Upper lobe of left lung (tissue), 6 donors: ENCODE measurements at regions not wholly inside any gene's neighbourhood (a gene's known extent, or its start where the extent isn't known, plus 50 kb on each side); places are given as distances from the start of the nearest gene placed in this dataset.

Experiments
- ATAC-seq, 2 donors: fragments of 200-7000 bp; cut with Tn5 transposase; one replicate each; pipeline ENCODE4 v1.9.1; 2022; ENCODE audit warnings: mild to moderate bottlenecking in 2 of 2, moderate library complexity in 2 of 2; ENCODE audit not compliant: low FRiP score in 2 of 2
- DNase-seq, 2 donors: peaks; one replicate each; pipeline ENCODE4 v3.0.0-alpha.2; 2019 to 2020
- H3K27ac ChIP-seq, 4 donors: fragments of 200-600 bp; sonication (generic); one replicate each; pipeline ENCODE4 v1.5.1; 2016 to 2019
- H3K27me3 ChIP-seq, 4 donors: fragments of 200-600 bp; sonication (generic); one replicate each; pipeline ENCODE4 v1.5.1; 2017 to 2019
- H3K36me3 ChIP-seq, 4 donors: fragments of 200-600 bp; sonication (generic); one replicate each; pipeline ENCODE4 v1.5.1; 2016 to 2019
- H3K4me1 ChIP-seq, 4 donors: fragments of 200-600 bp; sonication (generic); one replicate each; pipeline ENCODE4 v1.5.1; 2018 to 2019
- H3K4me3 ChIP-seq, 4 donors: fragments of 200-600 bp; sonication (generic); one replicate each; pipeline ENCODE4 v1.5.1; 2017 to 2019; ENCODE audit warnings: mild to moderate bottlenecking in 2 of 4, moderate library complexity in 1 of 4
- H3K9me3 ChIP-seq, 4 donors: fragments of 200-600 bp; sonication (generic); one replicate each; pipeline ENCODE4 v1.5.1; 2018 to 2019
- EP300 ChIP-seq, 4 donors: sonication (generic); formaldehyde crosslinking; IDR thresholded peaks; one replicate each; pipeline ENCODE4 v1.5.1; 2017; ENCODE audit warnings: antibody characterized with exemption in 4 of 4, control low read depth in 2 of 4
- POLR2A ChIP-seq, 4 donors: fragments of 450-650 bp; IDR thresholded peaks; one replicate each; pipeline ENCODE4 v1.5.1; 2016 to 2017; ENCODE audit warnings: antibody characterized with exemption in 4 of 4, mild to moderate bottlenecking in 2 of 4
- POLR2AphosphoS5 ChIP-seq, 2 donors: sonication (generic); formaldehyde crosslinking; IDR thresholded peaks; one replicate each; pipeline ENCODE4 v1.5.1; 2017; ENCODE audit warnings: antibody characterized with exemption in 2 of 2
- WGBS, 2 donors: methylation state at CpG; one replicate each; pipeline ENCODE4 v1.1.5; 2017 to 2018; 5-methylcytosine and 5-hydroxymethylcytosine counted together
- TF ChIP-seq, protein P1 (sequence below), 6 experiments: fragments of 450-650 bp in 4 of 6; fragments of 200-600 bp in 2 of 6; sonication (generic) in 2 of 6; IDR thresholded peaks; one replicate each; pipeline ENCODE4 v1.5.1; 2016 to 2019; ENCODE audit warnings: antibody characterized with exemption in 6 of 6
- donor health status: DM: no; HTN: no; CAD: no; lungs with moderate emphysema.
- donor health status: DM: no; HTN: yes; CAD: no; lungs with severe emphysema.

DNA sequence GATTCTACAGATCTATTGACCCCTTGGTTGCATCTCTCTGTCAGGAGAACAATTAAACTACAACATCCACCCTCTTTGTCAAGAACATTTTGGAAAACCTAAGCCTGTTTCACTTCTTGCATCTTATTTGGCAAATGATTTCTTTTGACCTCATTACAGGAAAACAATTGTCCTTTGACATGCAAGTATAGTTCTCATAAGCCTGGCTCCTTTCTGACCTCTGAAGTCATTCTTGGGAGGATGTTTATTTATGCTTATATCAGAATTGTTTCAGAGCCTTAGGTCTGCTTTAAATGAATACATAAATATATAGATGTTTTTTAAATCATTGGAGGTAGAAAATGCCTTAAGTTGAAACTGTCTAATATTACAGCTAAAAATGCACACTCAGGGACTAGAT is 361.3 kb upstream of the PTGER4 start:
- no peak for TF ChIP-seq EP300 (IDR thresholded peaks at IDR 0.05)
- TF ChIP-seq, protein P1, sequence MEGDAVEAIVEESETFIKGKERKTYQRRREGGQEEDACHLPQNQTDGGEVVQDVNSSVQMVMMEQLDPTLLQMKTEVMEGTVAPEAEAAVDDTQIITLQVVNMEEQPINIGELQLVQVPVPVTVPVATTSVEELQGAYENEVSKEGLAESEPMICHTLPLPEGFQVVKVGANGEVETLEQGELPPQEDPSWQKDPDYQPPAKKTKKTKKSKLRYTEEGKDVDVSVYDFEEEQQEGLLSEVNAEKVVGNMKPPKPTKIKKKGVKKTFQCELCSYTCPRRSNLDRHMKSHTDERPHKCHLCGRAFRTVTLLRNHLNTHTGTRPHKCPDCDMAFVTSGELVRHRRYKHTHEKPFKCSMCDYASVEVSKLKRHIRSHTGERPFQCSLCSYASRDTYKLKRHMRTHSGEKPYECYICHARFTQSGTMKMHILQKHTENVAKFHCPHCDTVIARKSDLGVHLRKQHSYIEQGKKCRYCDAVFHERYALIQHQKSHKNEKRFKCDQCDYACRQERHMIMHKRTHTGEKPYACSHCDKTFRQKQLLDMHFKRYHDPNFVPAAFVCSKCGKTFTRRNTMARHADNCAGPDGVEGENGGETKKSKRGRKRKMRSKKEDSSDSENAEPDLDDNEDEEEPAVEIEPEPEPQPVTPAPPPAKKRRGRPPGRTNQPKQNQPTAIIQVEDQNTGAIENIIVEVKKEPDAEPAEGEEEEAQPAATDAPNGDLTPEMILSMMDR (IDR thresholded peaks at IDR 0.05), result no peak
- TF ChIP-seq POLR2A (IDR thresholded peaks at IDR 0.05), result no peak
- TF ChIP-seq POLR2AphosphoS5 (IDR thresholded peaks at IDR 0.05), result no peak
- H3K27ac ChIP-seq, result no peak overlapping the region
- H3K4me1 ChIP-seq, result no peaks in the 10 kb centered on the region
- no peak for ATAC-seq
- no peaks in the 10 kb centered on the region for H3K9me3 ChIP-seq
- H3K36me3 ChIP-seq, result no peaks in the 10 kb centered on the region
- H3K27me3 ChIP-seq, result no peaks in the 10 kb centered on the region
- no peak for DNase-seq
- H3K4me3 ChIP-seq, result no peak overlapping the region

DNA sequence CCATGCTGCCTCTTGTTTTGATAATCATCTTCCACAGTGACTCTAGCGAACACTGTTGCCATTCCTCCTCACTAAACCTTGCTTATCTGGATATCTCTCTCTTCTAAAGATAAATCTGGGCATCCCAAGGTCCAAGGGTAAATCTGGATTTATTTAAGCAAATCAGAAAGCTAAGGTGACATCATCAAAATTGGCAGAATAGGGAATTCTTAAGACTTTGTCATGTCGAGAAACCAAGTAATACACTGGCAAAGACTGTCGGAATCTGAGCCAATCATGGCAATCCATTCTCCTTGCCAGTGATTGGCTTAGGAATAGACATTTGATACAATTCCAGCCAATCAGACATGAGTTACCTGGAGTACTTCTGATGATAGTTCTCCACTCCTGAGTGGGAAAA is 362.7 kb upstream of the PTGER4 start:
- Histone ChIP-seq H3K27me3 (no peaks in the 10 kb centered on the region), H3K36me3 (no peaks in the 10 kb centered on the region), H3K4me1 (no peaks in the 10 kb centered on the region), H3K4me3 (no peak overlapping the region), H3K9me3 (no peaks in the 10 kb centered on the region), H3K27ac (no peak overlapping the region)
- ATAC-seq (no peak), DNase-seq (no peak)
- no peak for TF ChIP-seq POLR2A (IDR thresholded peaks at IDR 0.05)
- no peak for TF ChIP-seq POLR2AphosphoS5 (IDR thresholded peaks at IDR 0.05)
- TF ChIP-seq, protein P1 (IDR thresholded peaks at IDR 0.05), result no peak
- 88 to 94% methylated on average over 3 of the region's 3 CpGs for WGBS, 2 donors

DNA sequence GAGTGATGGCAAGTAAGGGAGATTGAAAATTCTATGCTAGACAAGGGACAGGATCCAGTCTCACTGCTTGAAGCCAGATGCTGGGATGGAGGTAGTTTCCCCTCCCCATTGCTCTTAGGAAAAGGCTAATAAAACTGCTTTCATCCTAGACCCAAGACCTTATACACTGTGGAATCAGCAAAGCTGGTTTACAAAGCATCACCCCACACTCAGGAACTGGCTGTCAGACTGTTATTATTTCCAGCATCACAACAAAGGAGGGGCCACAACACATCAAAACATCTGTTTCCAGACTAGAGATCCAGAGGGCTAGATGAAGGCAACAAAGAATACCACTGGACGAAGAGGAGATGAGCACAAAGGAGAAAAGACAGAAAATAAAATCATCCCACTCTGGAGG is 364.6 kb upstream of the PTGER4 start:
- no peak for DNase-seq

DNA sequence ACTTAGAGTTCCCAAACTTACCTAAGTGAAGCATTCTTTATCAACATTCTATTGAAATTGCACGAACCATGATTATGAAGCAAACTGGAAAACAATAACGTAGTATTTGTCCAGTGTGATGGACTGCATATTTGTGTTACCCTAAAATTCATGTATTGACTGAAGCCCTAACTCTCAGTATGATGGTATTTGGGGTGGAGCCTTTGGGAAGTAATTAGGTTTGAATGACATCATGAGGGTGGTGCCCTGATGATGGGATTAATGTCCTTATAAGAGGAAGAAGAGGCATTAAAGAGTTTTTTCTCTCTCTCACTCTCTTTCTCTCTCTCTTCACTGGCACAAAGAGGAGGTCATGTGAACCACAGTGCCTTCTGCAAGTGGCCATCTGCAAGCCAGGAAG is 365.4 kb upstream of the PTGER4 start:
- Histone ChIP-seq H3K27me3 (no peaks in the 10 kb centered on the region), H3K27ac (no peak overlapping the region), H3K4me1 (no peaks in the 10 kb centered on the region), H3K9me3 (no peaks in the 10 kb centered on the region), H3K4me3 (no peak overlapping the region), H3K36me3 (no peaks in the 10 kb centered on the region)
- DNase-seq (no peak), ATAC-seq (no peak)
- TF ChIP-seq, protein P1 (IDR thresholded peaks at IDR 0.05), result no peak
- TF ChIP-seq EP300 (IDR thresholded peaks at IDR 0.05), result no peak
- no peak for TF ChIP-seq POLR2A (IDR thresholded peaks at IDR 0.05)
- 90 to 92% methylated on average over 2 of the region's 2 CpGs for WGBS, 2 donors

More for the DNA sequence above, 364.6 kb upstream of the PTGER4 start:
- no peaks in the 10 kb centered on the region for H3K36me3 ChIP-seq
- no peak for ATAC-seq
- no peaks in the 10 kb centered on the region for H3K27me3 ChIP-seq
- H3K4me3 ChIP-seq, result no peak overlapping the region
- H3K4me1 ChIP-seq, result no peaks in the 10 kb centered on the region
- H3K27ac ChIP-seq, result no peak overlapping the region
- TF ChIP-seq POLR2AphosphoS5 (IDR thresholded peaks at IDR 0.05) (no peak), EP300 (IDR thresholded peaks at IDR 0.05) (no peak), POLR2A (IDR thresholded peaks at IDR 0.05) (no peak)
- TF ChIP-seq, protein P1 (IDR thresholded peaks at IDR 0.05), result no peak
- 47 to 57% methylated on average over 1 of the region's 1 CpG for WGBS, 2 donors
- H3K9me3 ChIP-seq, result no peaks in the 10 kb centered on the region

DNA sequence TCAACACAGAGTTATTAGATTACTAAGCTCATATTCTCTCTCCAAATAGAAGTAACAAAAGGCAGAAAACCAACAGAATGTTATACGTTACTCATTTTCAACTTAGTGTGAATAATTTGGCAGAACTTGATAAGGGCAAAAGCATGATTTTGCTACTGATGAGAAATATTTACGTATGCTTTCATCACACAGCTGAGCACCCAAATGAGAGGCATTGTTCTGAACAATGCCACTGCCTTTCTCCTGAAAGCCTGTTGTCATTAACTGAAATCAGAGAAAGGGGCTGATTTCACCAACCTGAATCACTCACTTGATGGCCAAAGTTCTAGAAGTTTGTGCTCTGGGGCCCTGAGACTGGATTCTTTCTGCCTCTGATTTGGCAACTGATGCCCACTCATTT is 367.5 kb upstream of the PTGER4 start:
- Histone ChIP-seq H3K9me3 (no peaks in the 10 kb centered on the region), H3K27ac (no peak overlapping the region), H3K36me3 (no peaks in the 10 kb centered on the region), H3K4me3 (no peak overlapping the region), H3K27me3 (no peaks in the 10 kb centered on the region), H3K4me1 (no peaks in the 10 kb centered on the region)
- TF ChIP-seq POLR2AphosphoS5 (IDR thresholded peaks at IDR 0.05) (no peak), POLR2A (IDR thresholded peaks at IDR 0.05) (no peak), EP300 (IDR thresholded peaks at IDR 0.05) (no peak)
- TF ChIP-seq, protein P1 (IDR thresholded peaks at IDR 0.05), result no peak
- DNase-seq (no peak), ATAC-seq (no peak)
- WGBS, 2 donors, result 46 to 47% methylated on average over 2 of the region's 2 CpGs
